22Rv1 (cell line): ENCODE measurements at regions not wholly inside any gene's neighbourhood (a gene's known extent, or its start where the extent isn't known, plus 50 kb on each side); places are given as distances from the start of the nearest gene placed in this dataset.

Experiments used
- H3K27ac ChIP-seq: fragments of 450-650 bp; 2 replicates; pipeline ENCODE4 v1.5.1; 2017
- CTCF ChIP-seq: fragments of 450-650 bp; IDR thresholded peaks from 2 replicates; pipeline ENCODE4 v1.5.1; 2017; ENCODE audit warnings: mild to moderate bottlenecking
- ZFX ChIP-seq: fragments of 450-650 bp; IDR thresholded peaks from 2 replicates; pipeline ENCODE4 v1.6.1; 2017; ENCODE audit warnings: antibody characterized with exemption, borderline replicate concordance

GRCh38 chr14:55805250-55805649 lies 225.2 kb downstream of the KTN1 start:
- no peak for TF ChIP-seq ZFX
- TF ChIP-seq CTCF = no peak
- no peak overlapping the region for H3K27ac ChIP-seq

- no peak for TF ChIP-seq ZFX
- H3K27ac ChIP-seq = no peak overlapping the region
These were observed 227.3 kb downstream of the KTN1 start for GRCh38 chr14:55807053-55807880.

DNA sequence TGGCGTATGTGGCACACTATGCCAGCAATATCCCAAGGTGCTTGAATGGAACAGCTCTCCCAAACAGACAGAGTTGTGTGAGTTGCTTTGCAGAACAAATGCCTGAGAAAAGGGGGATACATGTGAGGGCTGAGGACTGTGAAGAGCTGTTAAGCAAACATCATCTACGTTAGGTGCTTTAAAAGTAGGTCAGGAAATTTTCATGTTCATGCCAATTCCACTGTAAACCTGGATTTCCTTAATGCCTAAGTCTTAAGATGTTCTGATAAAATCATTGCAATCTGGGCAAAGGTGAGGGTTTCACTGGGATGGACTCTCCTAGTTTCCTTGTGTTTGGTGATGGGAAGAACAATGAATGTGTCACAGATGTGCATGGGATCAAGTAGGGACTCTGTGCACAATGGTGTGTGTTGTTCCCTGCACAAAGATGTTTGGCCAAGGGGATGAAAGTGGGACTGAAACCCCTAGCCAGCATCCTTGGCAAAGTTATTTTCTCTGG lies 227.9 kb downstream of the KTN1 start:
- H3K27ac ChIP-seq = no peak overlapping the region

DNA sequence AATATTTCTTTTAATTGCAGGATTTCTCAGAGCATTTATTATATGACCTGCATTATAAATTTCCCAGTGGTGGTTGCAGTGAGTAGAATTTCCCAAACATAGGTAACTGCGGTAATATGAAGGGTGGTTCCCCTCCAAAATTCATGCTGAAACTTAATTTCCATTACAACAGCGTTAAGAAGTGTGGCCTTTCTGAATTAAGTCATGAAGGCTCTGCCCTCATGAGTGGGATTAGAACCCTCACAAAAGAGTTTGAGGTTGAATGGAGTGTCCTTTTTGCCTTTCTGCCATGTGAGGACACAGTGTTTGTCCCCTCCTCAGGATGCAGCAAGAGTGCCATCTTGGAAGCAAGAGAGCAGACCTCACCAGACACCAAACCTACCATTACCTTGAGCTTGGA lies 233.6 kb downstream of the KTN1 start:
- no peak overlapping the region for H3K27ac ChIP-seq
- TF ChIP-seq ZFX = no peak
- TF ChIP-seq CTCF = no peak

More for the DNA sequence above, 227.9 kb downstream of the KTN1 start:
- no peak for TF ChIP-seq CTCF
- TF ChIP-seq ZFX = no peak

- H3K27ac ChIP-seq = no peak overlapping the region; the same call in 1 of the 2 replicates
These were observed 234.1 kb downstream of the KTN1 start for GRCh38 chr14:55814064-55814463.

GRCh38 chr14:55814873-55815272 lies 234.9 kb downstream of the KTN1 start:
- TF ChIP-seq CTCF (no peak), ZFX (no peak)
- H3K27ac ChIP-seq = no peak overlapping the region

More at GRCh38 chr14:55814064-55814463, 234.1 kb downstream of the KTN1 start:
- TF ChIP-seq ZFX (no peak), CTCF (no peak)

DNA sequence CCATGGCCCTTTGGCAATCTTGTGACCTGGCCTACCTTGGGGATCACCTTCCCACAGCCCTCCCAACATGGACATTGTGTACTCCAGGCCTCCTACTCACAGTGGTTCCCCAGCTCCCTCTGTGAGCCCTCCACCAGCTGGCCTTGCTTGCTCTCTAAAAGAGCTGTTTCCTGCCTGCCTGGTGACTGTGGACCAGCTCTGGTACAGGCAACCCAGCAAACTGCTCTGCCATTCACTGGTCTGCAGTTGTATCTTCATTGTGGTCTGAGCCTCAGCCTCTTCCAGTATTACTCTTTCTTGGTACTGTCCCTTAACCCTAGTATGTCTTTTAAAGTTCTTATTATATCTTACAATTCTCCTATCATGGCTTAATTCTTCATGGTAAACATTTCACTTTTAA lies 236.2 kb downstream of the KTN1 start:
- TF ChIP-seq CTCF (no peak), ZFX (no peak)
- no peak overlapping the region for H3K27ac ChIP-seq
